GM21723 (cell line): ENCODE measurements at regions not wholly inside any gene's neighbourhood (a gene's known extent, or its start where the extent isn't known, plus 50 kb on each side); places are given as distances from the start of the nearest gene placed in this dataset.
"Not testable (repeated sequence)": the region's sequence is repeated elsewhere in the genome, so short reads cannot be mapped to it uniquely, and the experiment has no call there.

ENCODE experiments used
- ATAC-seq: cut with Tn5 transposase; IDR thresholded peaks from one replicate; pipeline ENCODE4 v1.9.1; 2021; ENCODE audit warnings: mild to moderate bottlenecking, moderate library complexity; ENCODE audit not compliant: unreplicated experiment

GRCh38 chr5:38149815-38150195 lies 108.6 kb upstream of the EGFLAM start:
- ATAC-seq, result no peak

- ATAC-seq, result no peak
Observed at GRCh38 chr5:38148021-38148625, 110.2 kb upstream of the EGFLAM start.

- ATAC-seq, result no peak
Observed at GRCh38 chr5:38143384-38143783, 115.0 kb upstream of the EGFLAM start.

- no peak for ATAC-seq
Observed at GRCh38 chr5:38141665-38142064, 116.7 kb upstream of the EGFLAM start.

- no peak for ATAC-seq
Observed at GRCh38 chr5:38138574-38138973, 119.8 kb upstream of the EGFLAM start.

- no peak for ATAC-seq
Observed at GRCh38 chr5:38135486-38136039, 122.8 kb upstream of the EGFLAM start.

- no peak for ATAC-seq
Observed at GRCh38 chr5:38134810-38135209, 123.5 kb upstream of the EGFLAM start.

GRCh38 chr5:38134294-38134693 lies 124.1 kb upstream of the EGFLAM start:
- ATAC-seq, result not testable (repeated sequence)

GRCh38 chr5:38131686-38132085 lies 126.7 kb upstream of the EGFLAM start:
- no peak for ATAC-seq

- no peak for ATAC-seq
Observed at GRCh38 chr5:38124321-38124720, 134.0 kb upstream of the EGFLAM start.

- no peak for ATAC-seq
Observed at GRCh38 chr5:38121420-38121819, 136.9 kb upstream of the EGFLAM start.

GRCh38 chr5:38119836-38120235 lies 138.5 kb upstream of the EGFLAM start:
- ATAC-seq, result no peak

- no peak for ATAC-seq
Observed at GRCh38 chr5:38117784-38118479, 140.4 kb upstream of the EGFLAM start.

GRCh38 chr5:38115318-38115827 lies 143.0 kb upstream of the EGFLAM start:
- ATAC-seq, result no peak

GRCh38 chr5:38113880-38114279 lies 144.5 kb upstream of the EGFLAM start:
- no peak for ATAC-seq

GRCh38 chr5:38113456-38113855 lies 144.9 kb upstream of the EGFLAM start:
- no peak for ATAC-seq

GRCh38 chr5:38112938-38113337 lies 145.4 kb upstream of the EGFLAM start:
- no peak for ATAC-seq

- no peak for ATAC-seq
Observed at GRCh38 chr5:38110130-38110529, 148.2 kb upstream of the EGFLAM start.

GRCh38 chr5:38107096-38107495 lies 151.3 kb upstream of the EGFLAM start:
- no peak for ATAC-seq

- no peak for ATAC-seq
Observed at GRCh38 chr5:38105801-38106200, 152.6 kb upstream of the EGFLAM start.

- ATAC-seq, result no peak
Observed at GRCh38 chr5:38105231-38105570, 153.2 kb upstream of the EGFLAM start.

GRCh38 chr5:38104497-38105230 lies 153.7 kb upstream of the EGFLAM start:
- ATAC-seq, result no peak
